Mesenchymal stem cell (in vitro differentiated cells and primary cell): ENCODE measurements at regions not wholly inside any gene's neighbourhood (a gene's known extent, or its start where the extent isn't known, plus 50 kb on each side); places are given as distances from the start of the nearest gene placed in this dataset.

ENCODE experiments used
- DNase-seq: peaks from one replicate; pipeline ENCODE4 v3.0.0-alpha.2; 2013
- H2AFZ ChIP-seq: one replicate; pipeline ENCODE4 v1.6.1; 2013; ENCODE audit warnings: low read depth, mild to moderate bottlenecking, control low read depth, inconsistent platforms, low read length, moderate library complexity
- H2AK5ac ChIP-seq: 2 replicates; pipeline ENCODE4 v1.6.1; 2013; ENCODE audit warnings: low read length, moderate library complexity, mild to moderate bottlenecking, inconsistent platforms; ENCODE audit not compliant: severe bottlenecking
- H2BK120ac ChIP-seq: one replicate; pipeline ENCODE4 v1.6.1; 2013; ENCODE audit warnings: low read depth, mild to moderate bottlenecking, inconsistent platforms, low read length, moderate library complexity
- H2BK12ac ChIP-seq, 2 experiments: one replicate each; pipeline ENCODE4 v1.6.1; 2013; ENCODE audit warnings: inconsistent platforms in 2 of 2, low read length in 2 of 2, mild to moderate bottlenecking in 2 of 2, moderate library complexity in 2 of 2, control low read depth in 1 of 2
- H2BK15ac ChIP-seq: one replicate; pipeline ENCODE4 v1.6.1; 2013; ENCODE audit warnings: mild to moderate bottlenecking, low read depth, inconsistent platforms; ENCODE audit not compliant: poor library complexity, severe bottlenecking
- H2BK5ac ChIP-seq: 2 replicates; pipeline ENCODE4 v1.6.1; 2013; ENCODE audit warnings: low read depth, mild to moderate bottlenecking, low read length, control low read depth, inconsistent platforms; ENCODE audit not compliant: poor library complexity, severe bottlenecking
- H3K14ac ChIP-seq, 2 experiments: one replicate each; pipeline ENCODE4 v1.6.1; 2013; ENCODE audit warnings: inconsistent platforms in 2 of 2, low read length in 2 of 2, control low read depth in 1 of 2, mild to moderate bottlenecking in 1 of 2, moderate library complexity in 1 of 2
- H3K18ac ChIP-seq, 2 experiments: one replicate each; pipeline ENCODE4 v1.6.1; 2013; ENCODE audit warnings: inconsistent platforms in 2 of 2, low read length in 2 of 2, control low read depth in 1 of 2, low read depth in 1 of 2, mild to moderate bottlenecking in 1 of 2
- H3K23ac ChIP-seq, 2 experiments: one replicate each; pipeline ENCODE4 v1.6.1; 2013; ENCODE audit warnings: inconsistent platforms in 2 of 2, low read length in 2 of 2, mild to moderate bottlenecking in 2 of 2, moderate library complexity in 2 of 2, control low read depth in 1 of 2
- H3K27ac ChIP-seq: 2 replicates; pipeline ENCODE4 v1.5.1; 2013; ENCODE audit warnings: mild to moderate bottlenecking, moderate library complexity, low read length, control low read depth, inconsistent platforms; ENCODE audit not compliant: poor library complexity, severe bottlenecking
- H3K27me3 ChIP-seq, 2 experiments: 2 replicates each; pipeline versions ENCODE4 v1.6.1 to v1.7.0; 2013; ENCODE audit warnings: low read length in 2 of 2, mild to moderate bottlenecking in 2 of 2, moderate library complexity in 2 of 2, control low read depth in 1 of 2, inconsistent platforms in 1 of 2; ENCODE audit not compliant: control insufficient read depth in 1 of 2, insufficient read depth in 1 of 2
- H3K36me3 ChIP-seq, 2 experiments: 2 replicates each; pipeline versions ENCODE4 v1.6.1 to v1.7.0; 2013; ENCODE audit warnings: low read length in 2 of 2, control low read depth in 1 of 2, inconsistent platforms in 1 of 2, low read depth in 1 of 2, mild to moderate bottlenecking in 1 of 2; ENCODE audit not compliant: insufficient read depth in 2 of 2, control insufficient read depth in 1 of 2
- H3K4ac ChIP-seq, 2 experiments: one replicate each; pipeline ENCODE4 v1.6.1; 2013; ENCODE audit warnings: inconsistent platforms in 2 of 2, low read length in 2 of 2, mild to moderate bottlenecking in 2 of 2, moderate library complexity in 2 of 2, control low read depth in 1 of 2, low read depth in 1 of 2
- H3K4me1 ChIP-seq: 2 replicates; pipeline ENCODE4 v1.6.1; 2013; ENCODE audit warnings: low read depth, low read length, control low read depth; ENCODE audit not compliant: control insufficient read depth, insufficient read depth
- H3K4me2 ChIP-seq: 2 replicates; pipeline ENCODE4 v1.6.1; 2013; ENCODE audit warnings: low read length, mild to moderate bottlenecking, inconsistent platforms; ENCODE audit not compliant: poor library complexity, severe bottlenecking
- H3K4me3 ChIP-seq, 2 experiments: 2 replicates each; pipeline versions ENCODE4 v1.5.1 to v1.7.0; 2013; ENCODE audit warnings: low read length in 2 of 2, mild to moderate bottlenecking in 2 of 2, control low read depth in 1 of 2, low read depth in 1 of 2; ENCODE audit not compliant: insufficient read depth in 1 of 2
- H3K79me1 ChIP-seq: replicated peaks from 2 replicates; pipeline ENCODE4 v1.6.1; 2013; ENCODE audit warnings: mild to moderate bottlenecking, control low read depth, low read length, inconsistent platforms; ENCODE audit not compliant: poor library complexity, severe bottlenecking
- H3K9ac ChIP-seq: 2 replicates; pipeline ENCODE4 v1.7.0; 2013; ENCODE audit warnings: mild to moderate bottlenecking, low read length, moderate library complexity
- H3K9me3 ChIP-seq: 2 replicates; pipeline ENCODE4 v1.7.0; 2013; ENCODE audit warnings: mild to moderate bottlenecking, low read length; ENCODE audit not compliant: control insufficient read depth
- H4K8ac ChIP-seq: one replicate; pipeline ENCODE4 v1.6.1; 2013; ENCODE audit warnings: inconsistent platforms, mild to moderate bottlenecking, low read length, moderate library complexity
- H4K91ac ChIP-seq: one replicate; pipeline ENCODE4 v1.6.1; 2013; ENCODE audit warnings: mild to moderate bottlenecking, low read length, inconsistent platforms
- WGBS: methylation state at CpG from one replicate; pipeline ENCODE4 v1.1.7; 2013; ENCODE audit warnings: mixed read lengths; 5-methylcytosine and 5-hydroxymethylcytosine counted together

GRCh38 chr5:39696672-39697398, 272.1 kb upstream of the DAB2 start:
- H3K9me3 ChIP-seq: no peaks in the 10 kb centered on the region
- no peak overlapping the region for H3K4me2 ChIP-seq
- H2AK5ac ChIP-seq: no peak overlapping the region
- no peak overlapping the region for H2BK120ac ChIP-seq
- no peak overlapping the region for H3K27ac ChIP-seq
- H2AFZ ChIP-seq: no peak overlapping the region
- no peaks in the 10 kb centered on the region for H3K4me1 ChIP-seq
- H3K36me3 ChIP-seq: no peaks in the 10 kb centered on the region
- no peak overlapping the region for H4K91ac ChIP-seq
- H2BK12ac ChIP-seq: no peak overlapping the region
- H3K79me1 ChIP-seq: no peaks in the 10 kb centered on the region
- H4K8ac ChIP-seq: no peak overlapping the region
- no peak overlapping the region for H3K18ac ChIP-seq
- no CpG with 5 or more reads among the region's 1 CpG for WGBS
- H3K14ac ChIP-seq: no peak overlapping the region
- no peak overlapping the region for H2BK5ac ChIP-seq
- no peak overlapping the region for H3K4me3 ChIP-seq
- no peak overlapping the region for H3K9ac ChIP-seq
- no peak overlapping the region for H3K23ac ChIP-seq
- DNase-seq: peak; percentile 33
- no peak overlapping the region for H3K4ac ChIP-seq
- no peak overlapping the region for H2BK15ac ChIP-seq
- H3K27me3 ChIP-seq: no peaks in the 10 kb centered on the region

- whole genome bisulfite sequencing: 50% methylated on average over 2 of the region's 2 CpGs
- H2BK15ac ChIP-seq: no peak overlapping the region
- no peak overlapping the region for H3K4ac ChIP-seq
- DNase-seq: no peak
- no peak overlapping the region for H2AFZ ChIP-seq
- H2BK5ac ChIP-seq: no peak overlapping the region
- no peak overlapping the region for H3K14ac ChIP-seq
- no peak overlapping the region for H3K4me2 ChIP-seq
- no peak overlapping the region for H4K8ac ChIP-seq
- H3K27me3 ChIP-seq: no peaks in the 10 kb centered on the region
- no peaks in the 10 kb centered on the region for H3K79me1 ChIP-seq
- no peak overlapping the region for H4K91ac ChIP-seq
- no peak overlapping the region for H2BK120ac ChIP-seq
- no peak overlapping the region for H2AK5ac ChIP-seq
- no peak overlapping the region for H3K9ac ChIP-seq
- no peaks in the 10 kb centered on the region for H3K9me3 ChIP-seq
- no peak overlapping the region for H3K27ac ChIP-seq
- H3K23ac ChIP-seq: no peak overlapping the region
- H2BK12ac ChIP-seq: no peak overlapping the region
- no peaks in the 10 kb centered on the region for H3K4me1 ChIP-seq
- no peak overlapping the region for H3K18ac ChIP-seq
- no peak overlapping the region for H3K4me3 ChIP-seq
- H3K36me3 ChIP-seq: no peaks in the 10 kb centered on the region
These were observed 267.2 kb upstream of the DAB2 start for GRCh38 chr5:39691993-39692392.

- H3K9me3 ChIP-seq: no peaks in the 10 kb centered on the region
- H4K8ac ChIP-seq: no peak overlapping the region
- H3K79me1 ChIP-seq: no peaks in the 10 kb centered on the region
- no peaks in the 10 kb centered on the region for H3K36me3 ChIP-seq
- H2BK120ac ChIP-seq: no peak overlapping the region
- H2AFZ ChIP-seq: no peak overlapping the region
- H3K4me3 ChIP-seq: no peak overlapping the region
- H3K27me3 ChIP-seq: no peaks in the 10 kb centered on the region
- no peak overlapping the region for H3K9ac ChIP-seq
- H3K23ac ChIP-seq: no peak overlapping the region
- H2BK5ac ChIP-seq: no peak overlapping the region
- no peak overlapping the region for H3K4ac ChIP-seq
- DNase-seq: no peak
- H2BK15ac ChIP-seq: no peak overlapping the region
- no peak overlapping the region for H4K91ac ChIP-seq
- no peak overlapping the region for H3K18ac ChIP-seq
- H3K4me1 ChIP-seq: no peaks in the 10 kb centered on the region
- no peak overlapping the region for H3K4me2 ChIP-seq
- H3K14ac ChIP-seq: no peak overlapping the region
- H2AK5ac ChIP-seq: no peak overlapping the region
- H3K27ac ChIP-seq: no peak overlapping the region
- no CpG with 5 or more reads among the region's 1 CpG for WGBS
- H2BK12ac ChIP-seq: no peak overlapping the region
These were observed 266.4 kb upstream of the DAB2 start for GRCh38 chr5:39691136-39691535.

- no peak overlapping the region for H3K9ac ChIP-seq
- no peaks in the 10 kb centered on the region for H3K79me1 ChIP-seq
- no peaks in the 10 kb centered on the region for H3K27me3 ChIP-seq
- DNase-seq: no peak
- no peak overlapping the region for H2BK120ac ChIP-seq
- no peak overlapping the region for H3K4me2 ChIP-seq
- no peak overlapping the region for H2AK5ac ChIP-seq
- no peak overlapping the region for H3K14ac ChIP-seq
- H4K91ac ChIP-seq: no peak overlapping the region
- no peaks in the 10 kb centered on the region for H3K9me3 ChIP-seq
- no peak overlapping the region for H3K23ac ChIP-seq
- H3K4me3 ChIP-seq: no peak overlapping the region
- no peak overlapping the region for H3K18ac ChIP-seq
- H2BK15ac ChIP-seq: no peak overlapping the region
- H2AFZ ChIP-seq: no peak overlapping the region
- H3K4ac ChIP-seq: no peak overlapping the region
- H3K36me3 ChIP-seq: no peaks in the 10 kb centered on the region
- no peak overlapping the region for H4K8ac ChIP-seq
- H3K4me1 ChIP-seq: no peaks in the 10 kb centered on the region
- H2BK12ac ChIP-seq: no peak overlapping the region
- H3K27ac ChIP-seq: no peak overlapping the region
- no peak overlapping the region for H2BK5ac ChIP-seq
These were observed 265.1 kb upstream of the DAB2 start for GRCh38 chr5:39689919-39690318.
